Neural cell (in vitro differentiated cells): ENCODE measurements at regions not wholly inside any gene's neighbourhood (a gene's known extent, or its start where the extent isn't known, plus 50 kb on each side); places are given as distances from the start of the nearest gene placed in this dataset.

Source experiments
- EP300 ChIP-seq: fragments of 450-650 bp; conservative IDR thresholded peaks from 2 replicates; pipeline ENCODE4 v1.6.1; 2014; ENCODE audit warnings: antibody characterized with exemption, mild to moderate bottlenecking, moderate library complexity; ENCODE audit not compliant: poor library complexity, severe bottlenecking
- EZH2 ChIP-seq: fragments of 200-600, 300-800 bp; shearing (Covaris generic), sonication (generic); IDR thresholded peaks from 2 replicates; pipeline ENCODE4 v1.6.1; 2014; ENCODE audit warnings: antibody characterized with exemption, low read length, borderline replicate concordance, mild to moderate bottlenecking; ENCODE audit not compliant: insufficient read depth, poor library complexity, severe bottlenecking
- POLR2AphosphoS5 ChIP-seq: IDR thresholded peaks from 2 replicates; pipeline ENCODE4 v1.6.1; 2012
- RAD21 ChIP-seq: fragments of 450-650 bp; conservative IDR thresholded peaks from 2 replicates; pipeline ENCODE4 v1.6.1; 2014; ENCODE audit warnings: antibody characterized with exemption, mild to moderate bottlenecking, moderate library complexity
- SMC3 ChIP-seq: fragments of 450-650 bp; conservative IDR thresholded peaks from 2 replicates; pipeline ENCODE4 v1.6.1; 2014; ENCODE audit warnings: antibody characterized with exemption, mild to moderate bottlenecking, moderate library complexity; ENCODE audit not compliant: poor library complexity
- TAF1 ChIP-seq: IDR thresholded peaks from 2 replicates; pipeline ENCODE4 v1.6.1; 2012; ENCODE audit warnings: low read depth
- TF ChIP-seq, protein P1 (sequence below): fragments of 450-650 bp; IDR thresholded peaks from 2 replicates; pipeline ENCODE4 v1.5.1; 2014; ENCODE audit warnings: antibody characterized with exemption, mild to moderate bottlenecking, moderate library complexity; ENCODE audit not compliant: poor library complexity, severe bottlenecking
- TF ChIP-seq, protein P2 (sequence below): IDR thresholded peaks from 2 replicates; pipeline ENCODE4 v1.6.1; 2012; ENCODE audit warnings: borderline replicate concordance

DNA sequence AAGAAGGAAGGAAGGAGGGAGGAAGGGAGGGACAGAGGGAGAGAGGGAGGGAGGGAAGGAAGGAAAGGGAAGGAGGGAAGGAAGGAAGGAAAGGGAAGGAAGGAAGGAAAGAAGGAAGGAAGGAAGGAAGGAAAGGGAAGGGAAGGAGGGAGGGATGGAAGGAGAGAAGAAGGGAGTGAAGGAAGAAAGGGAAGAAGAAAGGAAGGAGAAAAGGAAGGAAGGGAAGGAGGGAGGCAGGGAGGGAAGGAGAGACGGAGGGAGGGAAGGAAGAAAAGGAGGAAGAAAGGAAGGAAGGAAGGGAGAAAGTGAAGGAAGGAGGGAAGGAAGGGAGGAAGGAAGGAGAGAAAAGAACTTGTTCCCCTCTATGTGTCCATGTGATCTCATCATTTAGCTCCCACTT is 465.0 kb downstream of the KCTD8 start:
- TF ChIP-seq, protein P1, sequence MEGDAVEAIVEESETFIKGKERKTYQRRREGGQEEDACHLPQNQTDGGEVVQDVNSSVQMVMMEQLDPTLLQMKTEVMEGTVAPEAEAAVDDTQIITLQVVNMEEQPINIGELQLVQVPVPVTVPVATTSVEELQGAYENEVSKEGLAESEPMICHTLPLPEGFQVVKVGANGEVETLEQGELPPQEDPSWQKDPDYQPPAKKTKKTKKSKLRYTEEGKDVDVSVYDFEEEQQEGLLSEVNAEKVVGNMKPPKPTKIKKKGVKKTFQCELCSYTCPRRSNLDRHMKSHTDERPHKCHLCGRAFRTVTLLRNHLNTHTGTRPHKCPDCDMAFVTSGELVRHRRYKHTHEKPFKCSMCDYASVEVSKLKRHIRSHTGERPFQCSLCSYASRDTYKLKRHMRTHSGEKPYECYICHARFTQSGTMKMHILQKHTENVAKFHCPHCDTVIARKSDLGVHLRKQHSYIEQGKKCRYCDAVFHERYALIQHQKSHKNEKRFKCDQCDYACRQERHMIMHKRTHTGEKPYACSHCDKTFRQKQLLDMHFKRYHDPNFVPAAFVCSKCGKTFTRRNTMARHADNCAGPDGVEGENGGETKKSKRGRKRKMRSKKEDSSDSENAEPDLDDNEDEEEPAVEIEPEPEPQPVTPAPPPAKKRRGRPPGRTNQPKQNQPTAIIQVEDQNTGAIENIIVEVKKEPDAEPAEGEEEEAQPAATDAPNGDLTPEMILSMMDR: no peak
- TF ChIP-seq, protein P2, sequence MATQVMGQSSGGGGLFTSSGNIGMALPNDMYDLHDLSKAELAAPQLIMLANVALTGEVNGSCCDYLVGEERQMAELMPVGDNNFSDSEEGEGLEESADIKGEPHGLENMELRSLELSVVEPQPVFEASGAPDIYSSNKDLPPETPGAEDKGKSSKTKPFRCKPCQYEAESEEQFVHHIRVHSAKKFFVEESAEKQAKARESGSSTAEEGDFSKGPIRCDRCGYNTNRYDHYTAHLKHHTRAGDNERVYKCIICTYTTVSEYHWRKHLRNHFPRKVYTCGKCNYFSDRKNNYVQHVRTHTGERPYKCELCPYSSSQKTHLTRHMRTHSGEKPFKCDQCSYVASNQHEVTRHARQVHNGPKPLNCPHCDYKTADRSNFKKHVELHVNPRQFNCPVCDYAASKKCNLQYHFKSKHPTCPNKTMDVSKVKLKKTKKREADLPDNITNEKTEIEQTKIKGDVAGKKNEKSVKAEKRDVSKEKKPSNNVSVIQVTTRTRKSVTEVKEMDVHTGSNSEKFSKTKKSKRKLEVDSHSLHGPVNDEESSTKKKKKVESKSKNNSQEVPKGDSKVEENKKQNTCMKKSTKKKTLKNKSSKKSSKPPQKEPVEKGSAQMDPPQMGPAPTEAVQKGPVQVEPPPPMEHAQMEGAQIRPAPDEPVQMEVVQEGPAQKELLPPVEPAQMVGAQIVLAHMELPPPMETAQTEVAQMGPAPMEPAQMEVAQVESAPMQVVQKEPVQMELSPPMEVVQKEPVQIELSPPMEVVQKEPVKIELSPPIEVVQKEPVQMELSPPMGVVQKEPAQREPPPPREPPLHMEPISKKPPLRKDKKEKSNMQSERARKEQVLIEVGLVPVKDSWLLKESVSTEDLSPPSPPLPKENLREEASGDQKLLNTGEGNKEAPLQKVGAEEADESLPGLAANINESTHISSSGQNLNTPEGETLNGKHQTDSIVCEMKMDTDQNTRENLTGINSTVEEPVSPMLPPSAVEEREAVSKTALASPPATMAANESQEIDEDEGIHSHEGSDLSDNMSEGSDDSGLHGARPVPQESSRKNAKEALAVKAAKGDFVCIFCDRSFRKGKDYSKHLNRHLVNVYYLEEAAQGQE: no peak
- no peak for TF ChIP-seq POLR2AphosphoS5
- TF ChIP-seq EP300: no peak
- TF ChIP-seq SMC3: no peak
- no peak for TF ChIP-seq EZH2
- no peak for TF ChIP-seq RAD21
- no peak for TF ChIP-seq TAF1
